ENCODE measurements at regions not wholly inside any gene's neighbourhood (a gene's known extent, or its start where the extent isn't known, plus 50 kb on each side); places are given as distances from the start of the nearest gene placed in this dataset.

DNA sequence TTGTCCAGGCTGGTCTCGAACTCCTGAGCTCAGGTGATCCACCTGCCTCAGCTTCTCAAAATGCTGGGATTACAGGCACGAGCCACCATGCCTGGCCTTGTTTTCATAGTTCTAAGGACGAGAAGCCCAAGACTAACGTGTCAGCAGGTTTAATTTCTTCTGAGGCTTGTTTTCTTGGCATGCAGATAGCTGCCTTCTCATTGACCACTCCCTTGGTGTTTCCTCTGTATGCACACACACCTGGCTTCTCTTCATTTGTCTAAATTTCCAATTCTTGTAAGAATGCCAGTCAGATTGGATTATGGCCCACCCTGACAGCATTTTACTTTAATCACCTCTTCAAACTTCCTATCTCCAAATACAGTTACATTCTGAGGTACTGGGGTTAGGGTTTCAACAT lies 72.5 kb upstream of the CTSC start:
- Histone ChIP-seq H3K9me3 (ENCODE audit: control insufficient read depth in 4 of 4, low read length in 3 of 4) (no peaks in the 10 kb centered on the region), H3K27me3 (ENCODE audit: control insufficient read depth in 4 of 4, insufficient read depth in 4 of 4, low read length in 3 of 4) (no peaks in the 10 kb centered on the region), H3K4me3 (ENCODE audit: low read depth in 1 of 3, low read length in 3 of 3) (no peak overlapping the region), H3K36me3 (ENCODE audit: control insufficient read depth in 4 of 4, insufficient read depth in 3 of 4, low read depth in 1 of 4, low read length in 3 of 4) (no peaks in the 10 kb centered on the region), H3K27ac (ENCODE audit: low read depth in 1 of 2, low read length in 2 of 2) (no peak overlapping the region), H3K9ac (ENCODE audit: low read depth in 1 of 2, low read length in 2 of 2) (no peak overlapping the region), H3K4me1 (ENCODE audit: control insufficient read depth in 4 of 4, insufficient read depth in 4 of 4, low read length in 3 of 4) (no peaks in the 10 kb centered on the region)
- DNase-seq (ENCODE audit: low spot score), result no peak
- 77% methylated on average over 4 of the region's 4 CpGs for WGBS
- TF ChIP-seq TAF1 (conservative IDR thresholded peaks at IDR 0.05), result no peak
- TF ChIP-seq, protein P1, sequence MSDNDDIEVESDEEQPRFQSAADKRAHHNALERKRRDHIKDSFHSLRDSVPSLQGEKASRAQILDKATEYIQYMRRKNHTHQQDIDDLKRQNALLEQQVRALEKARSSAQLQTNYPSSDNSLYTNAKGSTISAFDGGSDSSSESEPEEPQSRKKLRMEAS (IDR thresholded peaks at IDR 0.05), result no peak

DNA sequence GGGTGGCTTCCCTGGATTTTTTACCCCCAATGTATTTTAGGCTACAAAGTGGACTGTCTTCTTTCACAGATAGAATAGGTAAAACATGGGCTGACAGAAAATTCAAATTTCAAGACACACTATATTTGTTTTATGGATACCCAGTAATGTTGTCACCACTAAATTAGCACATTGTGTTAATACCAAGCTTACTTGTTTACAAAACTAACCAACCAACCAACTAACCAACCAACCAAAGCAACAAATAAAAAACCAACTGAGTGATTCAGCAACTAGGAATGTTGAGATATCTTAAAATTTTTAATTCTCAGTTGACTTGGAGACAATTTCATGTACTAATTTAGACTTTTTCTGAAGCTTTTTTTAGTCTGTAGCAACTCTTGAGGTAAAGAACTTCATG lies 69.3 kb upstream of the CTSC start:
- Histone ChIP-seq H3K4me3 (ENCODE audit: low read depth in 1 of 3, low read length in 3 of 3) (no peak overlapping the region), H3K27me3 (ENCODE audit: control insufficient read depth in 4 of 4, insufficient read depth in 4 of 4, low read length in 3 of 4) (no peaks in the 10 kb centered on the region), H3K9ac (ENCODE audit: low read depth in 1 of 2, low read length in 2 of 2) (no peak overlapping the region), H3K4me1 (ENCODE audit: control insufficient read depth in 4 of 4, insufficient read depth in 4 of 4, low read length in 3 of 4) (no peaks in the 10 kb centered on the region), H3K36me3 (ENCODE audit: control insufficient read depth in 4 of 4, insufficient read depth in 3 of 4, low read depth in 1 of 4, low read length in 3 of 4) (no peaks in the 10 kb centered on the region), H3K27ac (ENCODE audit: low read depth in 1 of 2, low read length in 2 of 2) (no peak overlapping the region), H3K9me3 (ENCODE audit: control insufficient read depth in 4 of 4, low read length in 3 of 4) (no peaks in the 10 kb centered on the region)
- no peak for DNase-seq (ENCODE audit: low spot score)
- TF ChIP-seq NR2F2 (IDR thresholded peaks at IDR 0.05), result no peak
- no peak for TF ChIP-seq GABPA (IDR thresholded peaks at IDR 0.05 in 1 of 2, conservative IDR thresholded peaks at IDR 0.05 in 1 of 2)
- TF ChIP-seq JUND (IDR thresholded peaks at IDR 0.05), result no peak
- TF ChIP-seq, protein P1 (IDR thresholded peaks at IDR 0.05), result no peak
- no peak for TF ChIP-seq SP1 (IDR thresholded peaks at IDR 0.05)
- TF ChIP-seq, protein P2, sequence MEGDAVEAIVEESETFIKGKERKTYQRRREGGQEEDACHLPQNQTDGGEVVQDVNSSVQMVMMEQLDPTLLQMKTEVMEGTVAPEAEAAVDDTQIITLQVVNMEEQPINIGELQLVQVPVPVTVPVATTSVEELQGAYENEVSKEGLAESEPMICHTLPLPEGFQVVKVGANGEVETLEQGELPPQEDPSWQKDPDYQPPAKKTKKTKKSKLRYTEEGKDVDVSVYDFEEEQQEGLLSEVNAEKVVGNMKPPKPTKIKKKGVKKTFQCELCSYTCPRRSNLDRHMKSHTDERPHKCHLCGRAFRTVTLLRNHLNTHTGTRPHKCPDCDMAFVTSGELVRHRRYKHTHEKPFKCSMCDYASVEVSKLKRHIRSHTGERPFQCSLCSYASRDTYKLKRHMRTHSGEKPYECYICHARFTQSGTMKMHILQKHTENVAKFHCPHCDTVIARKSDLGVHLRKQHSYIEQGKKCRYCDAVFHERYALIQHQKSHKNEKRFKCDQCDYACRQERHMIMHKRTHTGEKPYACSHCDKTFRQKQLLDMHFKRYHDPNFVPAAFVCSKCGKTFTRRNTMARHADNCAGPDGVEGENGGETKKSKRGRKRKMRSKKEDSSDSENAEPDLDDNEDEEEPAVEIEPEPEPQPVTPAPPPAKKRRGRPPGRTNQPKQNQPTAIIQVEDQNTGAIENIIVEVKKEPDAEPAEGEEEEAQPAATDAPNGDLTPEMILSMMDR (IDR thresholded peaks at IDR 0.05; ENCODE audit: low read depth, low read length, missing input control), result no peak
- no peak for TF ChIP-seq FOXA2 (IDR thresholded peaks at IDR 0.05)
- TF ChIP-seq, protein P3, sequence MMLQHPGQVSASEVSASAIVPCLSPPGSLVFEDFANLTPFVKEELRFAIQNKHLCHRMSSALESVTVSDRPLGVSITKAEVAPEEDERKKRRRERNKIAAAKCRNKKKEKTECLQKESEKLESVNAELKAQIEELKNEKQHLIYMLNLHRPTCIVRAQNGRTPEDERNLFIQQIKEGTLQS (IDR thresholded peaks at IDR 0.05), result no peak
- TF ChIP-seq FOXA1 (IDR thresholded peaks at IDR 0.05), result no peak
- no peak for TF ChIP-seq HNF4G (IDR thresholded peaks at IDR 0.05)
- TF ChIP-seq RAD21 (IDR thresholded peaks at IDR 0.05), result no peak
- TF ChIP-seq EGR1 (IDR thresholded peaks at IDR 0.05; ENCODE audit: low read depth in 2 of 2), result no peak
- TF ChIP-seq, protein P4, sequence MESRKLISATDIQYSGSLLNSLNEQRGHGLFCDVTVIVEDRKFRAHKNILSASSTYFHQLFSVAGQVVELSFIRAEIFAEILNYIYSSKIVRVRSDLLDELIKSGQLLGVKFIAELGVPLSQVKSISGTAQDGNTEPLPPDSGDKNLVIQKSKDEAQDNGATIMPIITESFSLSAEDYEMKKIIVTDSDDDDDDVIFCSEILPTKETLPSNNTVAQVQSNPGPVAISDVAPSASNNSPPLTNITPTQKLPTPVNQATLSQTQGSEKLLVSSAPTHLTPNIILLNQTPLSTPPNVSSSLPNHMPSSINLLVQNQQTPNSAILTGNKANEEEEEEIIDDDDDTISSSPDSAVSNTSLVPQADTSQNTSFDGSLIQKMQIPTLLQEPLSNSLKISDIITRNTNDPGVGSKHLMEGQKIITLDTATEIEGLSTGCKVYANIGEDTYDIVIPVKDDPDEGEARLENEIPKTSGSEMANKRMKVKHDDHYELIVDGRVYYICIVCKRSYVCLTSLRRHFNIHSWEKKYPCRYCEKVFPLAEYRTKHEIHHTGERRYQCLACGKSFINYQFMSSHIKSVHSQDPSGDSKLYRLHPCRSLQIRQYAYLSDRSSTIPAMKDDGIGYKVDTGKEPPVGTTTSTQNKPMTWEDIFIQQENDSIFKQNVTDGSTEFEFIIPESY (IDR thresholded peaks at IDR 0.05), result no peak
- no peak for TF ChIP-seq RXRA (IDR thresholded peaks at IDR 0.05)
- TF ChIP-seq, protein P5, sequence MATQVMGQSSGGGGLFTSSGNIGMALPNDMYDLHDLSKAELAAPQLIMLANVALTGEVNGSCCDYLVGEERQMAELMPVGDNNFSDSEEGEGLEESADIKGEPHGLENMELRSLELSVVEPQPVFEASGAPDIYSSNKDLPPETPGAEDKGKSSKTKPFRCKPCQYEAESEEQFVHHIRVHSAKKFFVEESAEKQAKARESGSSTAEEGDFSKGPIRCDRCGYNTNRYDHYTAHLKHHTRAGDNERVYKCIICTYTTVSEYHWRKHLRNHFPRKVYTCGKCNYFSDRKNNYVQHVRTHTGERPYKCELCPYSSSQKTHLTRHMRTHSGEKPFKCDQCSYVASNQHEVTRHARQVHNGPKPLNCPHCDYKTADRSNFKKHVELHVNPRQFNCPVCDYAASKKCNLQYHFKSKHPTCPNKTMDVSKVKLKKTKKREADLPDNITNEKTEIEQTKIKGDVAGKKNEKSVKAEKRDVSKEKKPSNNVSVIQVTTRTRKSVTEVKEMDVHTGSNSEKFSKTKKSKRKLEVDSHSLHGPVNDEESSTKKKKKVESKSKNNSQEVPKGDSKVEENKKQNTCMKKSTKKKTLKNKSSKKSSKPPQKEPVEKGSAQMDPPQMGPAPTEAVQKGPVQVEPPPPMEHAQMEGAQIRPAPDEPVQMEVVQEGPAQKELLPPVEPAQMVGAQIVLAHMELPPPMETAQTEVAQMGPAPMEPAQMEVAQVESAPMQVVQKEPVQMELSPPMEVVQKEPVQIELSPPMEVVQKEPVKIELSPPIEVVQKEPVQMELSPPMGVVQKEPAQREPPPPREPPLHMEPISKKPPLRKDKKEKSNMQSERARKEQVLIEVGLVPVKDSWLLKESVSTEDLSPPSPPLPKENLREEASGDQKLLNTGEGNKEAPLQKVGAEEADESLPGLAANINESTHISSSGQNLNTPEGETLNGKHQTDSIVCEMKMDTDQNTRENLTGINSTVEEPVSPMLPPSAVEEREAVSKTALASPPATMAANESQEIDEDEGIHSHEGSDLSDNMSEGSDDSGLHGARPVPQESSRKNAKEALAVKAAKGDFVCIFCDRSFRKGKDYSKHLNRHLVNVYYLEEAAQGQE (IDR thresholded peaks at IDR 0.05), result no peak
- TF ChIP-seq TAF1 (conservative IDR thresholded peaks at IDR 0.05), result no peak
- TF ChIP-seq HNF4A (conservative IDR thresholded peaks at IDR 0.05), result no peak
- no peak for TF ChIP-seq YY1 (IDR thresholded peaks at IDR 0.05)
